ENCODE measurements at regions not wholly inside any gene's neighbourhood (a gene's known extent, or its start where the extent isn't known, plus 50 kb on each side); places are given as distances from the start of the nearest gene placed in this dataset.

GRCh38 chr10:35752469-35753461, 110.7 kb upstream of the FZD8 start:
- no peak for DNase-seq

- no peak for DNase-seq
Measured at GRCh38 chr10:35751347-35751746, 109.3 kb upstream of the FZD8 start.

GRCh38 chr10:35749230-35749629, 107.1 kb upstream of the FZD8 start:
- no peak for DNase-seq

- no peak for DNase-seq
Measured at GRCh38 chr10:35745617-35746403, 103.7 kb upstream of the FZD8 start.

GRCh38 chr10:35743851-35744250, 101.8 kb upstream of the FZD8 start:
- no peak for DNase-seq

- no peak for DNase-seq
Measured at GRCh38 chr10:35743351-35743750, 101.3 kb upstream of the FZD8 start.

GRCh38 chr10:35739998-35740397, 97.9 kb upstream of the FZD8 start:
- no peak for DNase-seq

- DNase-seq, result no peak
Measured at GRCh38 chr10:35735412-35735811, 93.3 kb upstream of the FZD8 start.

GRCh38 chr10:35731828-35732227, 89.7 kb upstream of the FZD8 start:
- DNase-seq, result no peak

- DNase-seq, result no peak
Measured at GRCh38 chr10:35728341-35728740, 86.2 kb upstream of the FZD8 start.

GRCh38 chr10:35726846-35727245, 84.8 kb upstream of the FZD8 start:
- DNase-seq, result no peak

GRCh38 chr10:35723992-35724391, 81.9 kb upstream of the FZD8 start:
- no peak for DNase-seq

GRCh38 chr10:35723059-35723458, 81.0 kb upstream of the FZD8 start:
- DNase-seq, result no peak

GRCh38 chr10:35722636-35723035, 80.5 kb upstream of the FZD8 start:
- no peak for DNase-seq

- no peak for DNase-seq
Measured at GRCh38 chr10:35722226-35722625, 80.1 kb upstream of the FZD8 start.

GRCh38 chr10:35720366-35720765, 78.3 kb upstream of the FZD8 start:
- no peak for DNase-seq

- no peak for DNase-seq
Measured at GRCh38 chr10:35716776-35717175, 74.7 kb upstream of the FZD8 start.

GRCh38 chr10:35712486-35712885, 70.4 kb upstream of the FZD8 start:
- no peak for DNase-seq

GRCh38 chr10:35711615-35712411, 69.7 kb upstream of the FZD8 start:
- DNase-seq, result peak; percentile 4

- no peak for DNase-seq
Measured at GRCh38 chr10:35707642-35708425, 65.7 kb upstream of the FZD8 start.

- DNase-seq, result no peak
Measured at GRCh38 chr10:35706959-35707358, 64.9 kb upstream of the FZD8 start.

- no peak for DNase-seq
Measured at GRCh38 chr10:35705671-35706070, 63.6 kb upstream of the FZD8 start.

Data from DMS 273 treated with DMSO at 0.1 percent for 48 hours (cell line).